ENCODE measurements at regions not wholly inside any gene's neighbourhood (a gene's known extent, or its start where the extent isn't known, plus 50 kb on each side); places are given as distances from the start of the nearest gene placed in this dataset.

GRCh38 chr3:170784406-170784805, 85.6 kb downstream of the RPL22L1 start:
- DNase-seq (ENCODE audit: low spot score), result no peak
- no peak for FAIRE-seq

- FAIRE-seq, result no peak
Observed at GRCh38 chr3:170780955-170781354, 89.0 kb downstream of the RPL22L1 start.

GRCh38 chr3:170780471-170780870, 89.5 kb downstream of the RPL22L1 start:
- DNase-seq (ENCODE audit: low spot score), result no peak
- no peak for FAIRE-seq

More at GRCh38 chr3:170780955-170781354, 89.0 kb downstream of the RPL22L1 start:
- no peak for DNase-seq (ENCODE audit: low spot score)

- no peak for DNase-seq (ENCODE audit: low spot score)
- FAIRE-seq, result no peak
Observed at GRCh38 chr3:170778240-170779217, 91.5 kb downstream of the RPL22L1 start.

- DNase-seq (ENCODE audit: low spot score), result no peak
- FAIRE-seq, result no peak
Observed at GRCh38 chr3:170777564-170777926, 92.5 kb downstream of the RPL22L1 start.

GRCh38 chr3:170776887-170777563, 93.0 kb downstream of the RPL22L1 start:
- DNase-seq (ENCODE audit: low spot score) (no peak), FAIRE-seq (no peak)

GRCh38 chr3:170773682-170774425, 96.1 kb downstream of the RPL22L1 start:
- FAIRE-seq (no peak), DNase-seq (ENCODE audit: low spot score) (no peak)

GRCh38 chr3:170772175-170772574, 97.8 kb downstream of the RPL22L1 start:
- DNase-seq (ENCODE audit: low spot score) (no peak), FAIRE-seq (no peak)

GRCh38 chr3:170768334-170768801, 101.6 kb downstream of the RPL22L1 start:
- no peak for FAIRE-seq
- DNase-seq (ENCODE audit: low spot score), result peak; percentile 3

- no peak for DNase-seq (ENCODE audit: low spot score)
- FAIRE-seq, result no peak
Observed at GRCh38 chr3:170767576-170767941, 102.4 kb downstream of the RPL22L1 start.

- FAIRE-seq, result no peak
- DNase-seq (ENCODE audit: low spot score), result no peak
Observed at GRCh38 chr3:170766823-170767575, 103.0 kb downstream of the RPL22L1 start.

- no peak for DNase-seq (ENCODE audit: low spot score)
- FAIRE-seq, result no peak
Observed at GRCh38 chr3:170766253-170766652, 103.7 kb downstream of the RPL22L1 start.

GRCh38 chr3:170765419-170766078, 104.4 kb downstream of the RPL22L1 start:
- DNase-seq (ENCODE audit: low spot score) (no peak), FAIRE-seq (no peak)

GRCh38 chr3:170764017-170764416, 106.0 kb downstream of the RPL22L1 start:
- FAIRE-seq (no peak), DNase-seq (ENCODE audit: low spot score) (no peak)

GRCh38 chr3:170762064-170762463, 107.9 kb downstream of the RPL22L1 start:
- FAIRE-seq (no peak), DNase-seq (ENCODE audit: low spot score) (no peak)

GRCh38 chr3:170761103-170761502, 108.9 kb downstream of the RPL22L1 start:
- no peak for FAIRE-seq
- no peak for DNase-seq (ENCODE audit: low spot score)

GRCh38 chr3:170760174-170760526, 109.8 kb downstream of the RPL22L1 start:
- FAIRE-seq (no peak), DNase-seq (ENCODE audit: low spot score) (no peak)

GRCh38 chr3:170759511-170760173, 110.4 kb downstream of the RPL22L1 start:
- FAIRE-seq (no peak), DNase-seq (ENCODE audit: low spot score) (no peak)

GRCh38 chr3:170757038-170757437, 113.0 kb downstream of the RPL22L1 start:
- DNase-seq (ENCODE audit: low spot score) (no peak), FAIRE-seq (no peak)

- DNase-seq (ENCODE audit: low spot score), result no peak
Observed at GRCh38 chr3:170754311-170754693, 115.7 kb downstream of the RPL22L1 start.

More at GRCh38 chr3:170754311-170754693, 115.7 kb downstream of the RPL22L1 start:
- FAIRE-seq, result no peak

Measured in urothelium cell line (cell line).